Kasumi-1 (cell line): ENCODE measurements at regions not wholly inside any gene's neighbourhood (a gene's known extent, or its start where the extent isn't known, plus 50 kb on each side); places are given as distances from the start of the nearest gene placed in this dataset.

Experiments
- DNase-seq, 2 experiments: peaks; one replicate each; lab custom pipeline; 2025; lab: John Stamatoyannopoulos, UW

- DNase-seq, result no peak
These were observed 67.7 kb upstream of the ATP11B start for GRCh38 chr3:182725372-182726251.

DNA sequence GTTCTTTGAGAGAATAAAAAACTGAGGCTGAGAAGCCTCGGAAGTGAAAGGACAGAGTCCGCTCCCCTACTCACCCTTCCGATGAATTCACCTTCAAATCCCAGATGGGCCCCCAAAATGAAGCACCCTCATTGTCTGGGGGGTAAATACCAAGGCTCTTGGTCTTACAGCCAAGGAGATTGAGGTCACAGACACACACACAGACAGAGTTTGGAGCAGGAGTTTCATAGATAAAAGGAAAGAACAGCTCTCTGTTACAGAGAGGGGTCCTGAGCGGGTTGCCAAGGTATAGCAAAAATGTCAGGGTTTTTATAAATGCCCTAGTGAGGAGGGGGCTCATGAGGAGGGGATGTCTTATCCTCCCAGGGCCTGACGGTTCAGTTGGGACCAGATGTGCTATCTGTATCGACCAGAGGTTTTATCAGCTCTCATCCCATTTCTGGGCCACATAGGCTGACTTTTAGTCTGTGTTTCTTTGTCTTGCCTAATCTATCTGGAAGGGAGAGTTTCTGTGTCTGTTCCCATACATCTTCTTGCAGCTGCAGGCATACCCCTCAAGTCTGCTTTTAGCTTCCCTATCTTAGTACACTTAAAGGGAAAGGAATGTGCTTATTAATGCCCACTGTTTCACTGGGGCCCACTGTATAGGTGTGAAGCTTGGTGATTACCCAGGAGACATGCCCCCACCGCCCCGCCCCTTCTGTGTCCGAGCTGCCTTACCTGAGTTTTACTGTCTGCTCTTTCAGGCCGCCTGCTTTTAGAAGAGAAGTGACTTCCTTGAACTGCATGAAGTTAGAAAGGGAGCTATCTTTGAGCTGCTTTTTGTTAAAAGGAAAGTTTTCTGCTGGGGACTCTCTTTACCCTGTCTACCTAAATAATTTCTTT lies 66.8 kb upstream of the ATP11B start:
- no peak for DNase-seq

- no peak for DNase-seq
These were observed 65.1 kb upstream of the ATP11B start for GRCh38 chr3:182728238-182728637.

GRCh38 chr3:182729903-182730674 lies 63.2 kb upstream of the ATP11B start:
- DNase-seq, result no peak

- no peak for DNase-seq
These were observed 62.6 kb upstream of the ATP11B start for GRCh38 chr3:182730675-182731042.

DNA sequence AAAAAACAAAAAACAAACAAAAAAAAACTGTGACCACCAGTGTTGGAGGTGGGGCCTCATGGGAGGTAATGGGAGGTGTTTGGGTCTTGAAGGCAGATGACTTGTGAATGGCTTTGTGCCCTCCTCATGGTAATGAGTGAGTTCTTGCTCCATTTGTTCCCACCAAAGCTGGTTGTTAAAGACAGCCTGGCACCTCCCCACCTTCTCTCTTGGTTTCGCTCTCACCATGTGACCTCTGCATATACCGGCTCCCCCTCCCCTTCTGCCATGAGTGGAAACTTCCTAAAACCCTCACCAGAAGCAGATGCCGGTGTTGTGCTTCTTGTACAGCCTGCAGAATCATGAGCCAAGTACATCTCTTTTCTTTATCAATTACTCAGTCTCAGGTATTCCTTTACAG lies 61.5 kb upstream of the ATP11B start:
- DNase-seq, result no peak

DNA sequence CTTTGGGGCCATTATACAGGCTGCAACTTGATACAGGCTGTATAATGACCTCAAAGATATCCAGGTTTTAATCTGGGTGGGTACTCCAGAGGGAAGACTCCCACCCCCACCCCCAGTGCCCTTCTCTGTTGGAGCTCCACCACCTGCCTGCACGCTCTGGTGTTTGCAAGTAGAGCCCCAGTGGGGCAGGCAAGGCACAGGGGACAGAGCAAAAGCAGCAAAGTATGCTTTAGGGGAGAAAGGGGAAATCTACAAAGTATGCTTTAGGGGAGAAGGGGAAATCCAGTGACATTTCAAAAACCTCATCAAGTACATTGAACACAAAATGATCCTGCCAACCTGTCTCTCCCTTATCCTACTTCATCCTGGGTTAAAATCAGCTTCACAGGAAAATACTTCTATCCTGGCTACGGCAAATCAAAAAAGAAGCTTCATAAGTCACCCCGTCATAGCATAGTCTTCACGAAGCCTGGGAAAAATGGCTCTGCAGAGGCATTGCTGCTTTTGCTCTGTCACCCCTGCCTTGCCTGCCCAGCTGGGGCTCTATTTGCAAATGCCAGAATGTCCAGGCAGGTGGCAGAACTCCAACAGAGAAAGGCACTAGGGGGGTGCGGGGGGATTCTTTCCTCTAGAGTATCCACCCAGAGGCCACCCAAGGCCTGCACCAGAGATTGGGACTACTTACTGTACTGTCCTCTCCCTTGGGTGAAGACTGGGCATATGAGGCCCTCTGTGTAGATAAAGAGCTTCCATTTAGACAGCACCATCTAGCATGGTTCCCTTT lies 60.9 kb upstream of the ATP11B start:
- no peak for DNase-seq

DNA sequence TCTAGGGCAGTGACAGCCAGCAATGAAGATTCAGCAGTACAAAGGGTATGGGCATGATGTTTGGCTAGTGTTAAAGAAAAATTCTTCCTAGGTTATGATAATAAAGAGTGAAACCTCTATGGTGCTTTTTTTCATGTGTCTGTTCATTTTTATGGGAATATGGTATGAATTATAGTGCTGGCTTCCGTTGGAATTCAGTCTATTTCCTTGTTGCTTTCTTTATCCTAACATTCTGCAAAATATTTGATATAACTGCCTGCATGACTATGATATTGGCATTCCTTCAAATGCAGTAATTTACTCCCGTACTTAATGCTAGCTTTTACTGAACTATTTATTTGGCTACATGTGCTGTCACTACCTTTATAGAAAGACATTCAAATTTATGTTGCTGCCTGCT lies 57.6 kb upstream of the ATP11B start:
- no peak for DNase-seq

DNA sequence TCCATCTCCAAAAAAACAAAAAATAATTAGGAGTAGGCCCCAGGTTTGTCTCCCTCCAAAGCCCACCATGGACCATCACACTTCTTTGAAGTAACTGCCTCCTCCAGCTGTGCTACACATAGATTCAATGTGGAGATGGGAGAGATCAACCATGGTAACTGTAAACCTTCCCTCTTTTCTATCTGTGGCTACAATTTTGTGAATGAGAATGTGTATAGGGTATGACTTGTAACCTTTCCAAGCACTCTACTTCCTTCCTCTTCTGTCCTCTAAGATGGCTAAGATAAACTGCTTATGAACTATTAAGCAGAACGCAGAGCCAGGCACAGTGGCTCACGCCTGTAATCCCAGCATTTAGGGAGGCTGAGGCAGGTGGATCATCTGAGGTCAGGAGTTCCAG lies 55.5 kb upstream of the ATP11B start:
- DNase-seq, result peak in 1 of 2 experiments; percentile 5

GRCh38 chr3:182738583-182739411 lies 54.5 kb upstream of the ATP11B start:
- DNase-seq, result no peak

GRCh38 chr3:182739619-182740018 lies 53.7 kb upstream of the ATP11B start:
- no peak for DNase-seq

DNA sequence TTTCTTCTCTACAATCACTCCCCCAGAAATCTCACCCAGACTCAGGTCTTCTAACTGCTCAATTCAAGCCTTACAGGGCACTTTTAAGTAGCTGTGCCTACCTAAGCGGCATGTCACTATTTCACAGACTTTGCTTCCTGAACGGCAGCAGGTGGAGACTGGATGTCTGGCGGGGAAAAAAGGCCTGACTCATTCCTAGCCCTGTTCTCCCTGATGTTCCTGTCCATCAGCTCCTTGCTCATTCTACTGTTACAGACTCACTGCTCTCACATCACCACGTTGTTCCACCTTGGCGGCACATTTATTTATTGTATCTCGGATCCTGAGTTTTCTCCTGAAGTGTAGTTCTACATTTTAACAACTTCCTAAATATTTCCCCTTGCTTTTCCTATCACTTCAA lies 52.6 kb upstream of the ATP11B start:
- DNase-seq, result no peak

- DNase-seq, result no peak
These were observed 52.1 kb upstream of the ATP11B start for GRCh38 chr3:182741214-182741613.
